ENCODE measurements at regions not wholly inside any gene's neighbourhood (a gene's known extent, or its start where the extent isn't known, plus 50 kb on each side); places are given as distances from the start of the nearest gene placed in this dataset.

- no peak for FAIRE-seq
Observed at GRCh38 chr6:169937389-169938261, 186.2 kb downstream of the ERMARD start.

- FAIRE-seq, result no peak
Observed at GRCh38 chr6:169936355-169936975, 185.0 kb downstream of the ERMARD start.

- FAIRE-seq, result no peak
Observed at GRCh38 chr6:169935861-169936260, 184.4 kb downstream of the ERMARD start.

- no peak for FAIRE-seq
Observed at GRCh38 chr6:169935348-169935718, 183.9 kb downstream of the ERMARD start.

GRCh38 chr6:169934699-169935347, 183.4 kb downstream of the ERMARD start:
- no peak for FAIRE-seq

GRCh38 chr6:169933839-169934698, 182.6 kb downstream of the ERMARD start:
- FAIRE-seq, result no peak

- no peak for FAIRE-seq
Observed at GRCh38 chr6:169933251-169933821, 181.9 kb downstream of the ERMARD start.

- FAIRE-seq, result no peak
Observed at GRCh38 chr6:169932491-169932890, 181.1 kb downstream of the ERMARD start.

GRCh38 chr6:169931261-169931660, 179.8 kb downstream of the ERMARD start:
- no peak for FAIRE-seq

- FAIRE-seq, result no peak
Observed at GRCh38 chr6:169930799-169931198, 179.4 kb downstream of the ERMARD start.

- no peak for FAIRE-seq
Observed at GRCh38 chr6:169927711-169928110, 176.3 kb downstream of the ERMARD start.

- FAIRE-seq, result no peak
Observed at GRCh38 chr6:169926617-169927417, 175.4 kb downstream of the ERMARD start.

GRCh38 chr6:169923468-169924464, 172.3 kb downstream of the ERMARD start:
- FAIRE-seq, result no peak

GRCh38 chr6:169921853-169922824, 170.7 kb downstream of the ERMARD start:
- FAIRE-seq, result no peak

- no peak for FAIRE-seq
Observed at GRCh38 chr6:169921217-169921616, 169.8 kb downstream of the ERMARD start.

GRCh38 chr6:169920359-169921020, 169.1 kb downstream of the ERMARD start:
- FAIRE-seq, result no peak

GRCh38 chr6:169918954-169919549, 167.6 kb downstream of the ERMARD start:
- FAIRE-seq, result no peak
